Activated naive CD4-positive, alpha-beta T cell treated with anti-CD3 and anti-CD28 coated beads, Interleukin-2, amount 50 U/mL, for 16 hours (primary cell): ENCODE measurements at regions not wholly inside any gene's neighbourhood (a gene's known extent, or its start where the extent isn't known, plus 50 kb on each side); places are given as distances from the start of the nearest gene placed in this dataset.
A peak's percentile ranks its signal among the peaks of the same experiment; 100 is the strongest.

Experiments
- DNase-seq: peaks from one replicate; pipeline ENCODE4 v3.0.0-alpha.2; 2020

DNA sequence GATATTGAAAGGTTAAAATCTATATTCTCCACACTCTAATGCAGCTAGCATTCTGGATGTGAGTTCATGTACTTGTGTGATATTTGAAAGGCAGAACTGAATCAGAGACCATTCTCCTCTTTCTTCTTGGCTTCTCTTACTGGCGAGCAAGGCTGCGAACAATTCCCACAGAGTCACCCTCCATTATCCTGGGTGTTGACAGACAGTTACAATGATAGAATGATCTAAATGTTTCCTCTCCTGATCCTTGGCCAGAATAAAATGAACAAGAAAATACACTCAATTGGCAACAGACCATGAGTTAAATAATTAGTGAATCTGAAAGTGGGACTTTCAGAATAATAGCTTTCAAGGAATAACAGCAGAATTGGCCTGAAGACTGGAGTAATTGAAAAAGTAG is 342.8 kb downstream of the RAPGEF2 start:
- no peak for DNase-seq

DNA sequence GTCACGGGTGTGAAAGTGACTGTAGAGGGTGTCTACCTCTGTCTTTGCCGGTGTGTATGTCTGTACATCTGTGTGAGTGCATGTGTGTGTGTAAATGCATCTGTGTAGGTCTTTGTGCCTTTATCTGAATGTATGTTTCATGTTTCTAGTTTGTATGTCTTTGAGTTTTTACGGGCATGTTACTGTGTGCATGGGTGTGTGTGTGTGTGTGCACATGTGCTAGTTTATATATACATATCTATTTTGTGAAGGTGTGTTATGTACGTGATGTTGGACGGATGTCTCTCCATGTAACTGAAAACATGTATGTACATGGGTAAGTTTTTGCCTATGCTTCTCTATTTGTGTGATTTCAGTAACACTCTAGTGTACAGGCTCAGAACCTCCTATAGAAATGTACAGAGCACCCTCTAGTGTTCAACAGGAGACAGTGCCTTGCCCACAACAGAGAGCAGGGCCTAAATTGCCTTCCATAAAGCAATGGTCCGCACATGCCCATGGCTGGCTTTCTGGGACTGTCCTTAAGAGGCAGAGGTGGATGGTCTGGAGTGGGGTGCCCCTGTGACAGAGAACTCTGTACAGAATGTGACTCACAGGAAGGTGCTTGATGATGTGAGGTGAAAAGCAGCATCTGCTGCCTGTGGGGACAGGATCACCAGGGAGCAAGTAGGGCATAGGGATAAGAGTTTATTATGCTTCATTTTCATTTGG is 343.5 kb downstream of the RAPGEF2 start:
- no peak for DNase-seq

DNA sequence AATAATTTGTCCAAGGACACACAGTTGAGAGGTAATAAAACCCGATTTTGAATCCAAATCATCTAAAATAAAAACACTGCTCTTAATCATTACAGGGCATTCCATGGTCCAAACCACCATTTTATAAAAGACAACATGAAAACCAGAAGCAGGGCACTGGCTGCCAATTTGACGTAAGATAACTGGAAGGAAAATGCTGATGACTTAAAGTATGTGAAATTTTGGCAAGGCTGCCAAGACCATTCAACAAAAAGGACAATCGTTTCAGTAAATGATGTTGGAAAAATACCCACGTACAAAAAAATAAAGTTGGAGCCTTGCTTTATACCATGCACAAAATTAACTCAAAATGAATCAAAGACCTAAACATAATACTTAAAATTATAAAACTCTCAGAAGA is 344.4 kb downstream of the RAPGEF2 start:
- no peak for DNase-seq

DNA sequence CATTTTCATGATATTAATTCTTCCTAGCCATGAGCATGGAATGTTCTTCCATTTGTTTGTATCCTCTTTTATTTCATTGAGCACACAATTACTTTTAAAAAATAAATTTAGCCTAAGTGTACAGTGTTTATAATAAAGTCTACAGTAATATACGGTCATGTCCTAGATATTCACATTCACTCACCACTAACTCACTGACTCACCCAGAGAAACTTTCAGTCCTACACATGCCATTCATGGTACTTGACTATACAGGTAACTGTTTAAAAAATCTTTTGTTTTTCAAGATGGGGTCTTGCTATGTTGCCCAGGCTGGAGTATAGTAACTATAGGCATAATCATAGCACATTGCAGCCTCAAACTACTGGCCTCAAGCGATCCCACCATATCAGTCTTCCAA is 348.1 kb downstream of the RAPGEF2 start:
- DNase-seq = no peak

DNA sequence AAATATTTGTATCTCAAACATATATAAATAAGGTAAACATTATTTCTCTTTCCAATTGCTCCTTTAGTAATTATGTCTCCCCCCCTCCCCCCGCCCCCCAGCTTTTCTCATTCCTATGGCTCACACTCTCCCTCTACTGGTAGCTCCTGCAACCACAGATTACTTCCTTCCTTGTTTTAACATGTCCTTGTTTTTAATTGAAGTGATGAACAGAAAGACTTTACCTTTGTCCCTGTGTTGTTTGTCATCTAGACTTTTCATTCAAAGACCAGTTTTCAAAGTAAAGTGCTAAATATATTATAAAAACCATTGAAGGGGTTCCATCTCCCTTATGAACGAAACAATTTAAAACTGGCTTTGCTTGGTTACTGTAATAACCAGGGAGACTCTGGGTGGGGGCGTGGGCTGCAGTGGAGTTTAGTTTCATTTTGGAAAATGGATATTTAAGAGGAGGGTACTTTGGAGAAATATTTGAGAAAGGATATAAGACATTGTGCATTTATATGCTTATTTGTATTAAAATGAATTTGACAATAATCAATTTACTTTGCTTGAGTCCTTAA is 352.9 kb downstream of the RAPGEF2 start:
- no peak for DNase-seq

DNA sequence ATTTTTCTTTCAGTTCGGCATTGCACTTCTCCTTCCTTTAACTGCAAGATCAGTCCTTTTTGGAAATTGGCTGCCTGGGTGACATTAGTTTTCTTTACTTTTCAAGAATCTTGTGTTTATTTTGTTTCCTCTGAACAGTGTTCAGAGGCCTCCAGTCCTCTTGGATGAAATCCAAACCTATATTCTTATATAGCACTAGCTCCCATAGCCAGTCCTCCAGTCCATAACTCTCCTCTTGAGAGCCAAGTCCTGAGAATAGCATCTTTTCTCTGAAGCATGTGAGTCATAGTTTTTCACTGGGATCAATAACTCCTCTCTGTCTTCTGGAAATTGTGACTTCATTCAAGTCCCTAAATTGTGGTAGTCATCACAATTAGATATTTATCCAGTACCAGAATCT is 357.5 kb downstream of the RAPGEF2 start:
- DNase-seq = no peak

DNA sequence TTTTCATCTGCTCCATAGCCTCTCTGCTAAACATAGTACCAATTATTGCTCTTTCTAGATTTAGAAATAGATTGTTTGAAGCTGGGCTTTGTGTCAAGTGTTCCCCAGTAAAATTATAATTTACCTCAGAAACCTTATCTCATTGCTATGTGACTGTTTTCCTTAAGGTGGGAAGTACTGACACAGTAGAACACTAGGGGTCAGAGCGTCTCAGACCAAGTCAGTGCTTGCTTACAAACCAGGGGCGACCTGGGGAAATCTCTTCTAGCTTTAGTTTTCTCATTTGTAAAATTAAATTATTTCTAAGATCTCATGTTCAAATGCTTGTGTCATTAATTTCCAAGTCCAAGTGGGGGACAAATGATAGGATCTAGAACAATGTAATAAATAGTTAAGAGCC is 360.4 kb downstream of the RAPGEF2 start:
- DNase-seq = no peak

DNA sequence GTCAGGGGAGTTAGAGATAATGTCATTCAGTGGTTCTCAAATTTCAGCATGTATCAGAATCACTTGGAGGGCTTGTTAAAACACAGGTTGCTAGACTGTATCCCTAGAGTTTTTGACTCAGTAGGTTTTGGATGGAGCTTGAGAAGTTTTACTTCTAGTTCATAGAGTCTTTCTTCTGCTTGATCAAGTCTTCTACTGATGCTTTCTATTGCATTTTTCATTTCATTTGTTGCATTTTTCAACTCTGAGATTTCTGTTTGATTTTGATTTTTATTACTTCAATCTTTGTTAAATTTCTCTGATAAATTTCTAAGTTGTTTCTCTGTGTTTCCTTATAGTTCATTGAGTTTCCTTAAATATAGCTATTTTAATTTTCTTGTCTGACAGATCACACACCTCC is 361.4 kb downstream of the RAPGEF2 start:
- DNase-seq = no peak

DNA sequence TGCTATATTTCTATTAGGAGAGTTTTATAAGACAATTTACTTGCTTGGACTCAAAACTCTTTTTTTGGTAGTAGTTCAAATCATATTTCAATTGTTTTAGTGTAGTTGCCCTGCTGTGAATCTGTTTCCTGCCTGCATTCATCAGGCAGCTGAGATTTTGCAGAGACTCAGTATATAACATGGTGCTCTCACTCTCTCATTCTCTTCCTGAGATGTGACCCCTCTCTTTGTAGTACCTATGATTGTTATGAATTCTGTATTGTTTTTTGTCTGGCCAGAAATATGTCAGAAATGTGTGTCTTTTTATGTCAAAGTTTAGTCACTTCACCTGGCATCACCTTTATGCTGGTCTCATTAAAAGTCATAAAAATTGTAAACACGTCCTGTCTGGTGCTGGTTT is 374.0 kb downstream of the RAPGEF2 start:
- DNase-seq = no peak

DNA sequence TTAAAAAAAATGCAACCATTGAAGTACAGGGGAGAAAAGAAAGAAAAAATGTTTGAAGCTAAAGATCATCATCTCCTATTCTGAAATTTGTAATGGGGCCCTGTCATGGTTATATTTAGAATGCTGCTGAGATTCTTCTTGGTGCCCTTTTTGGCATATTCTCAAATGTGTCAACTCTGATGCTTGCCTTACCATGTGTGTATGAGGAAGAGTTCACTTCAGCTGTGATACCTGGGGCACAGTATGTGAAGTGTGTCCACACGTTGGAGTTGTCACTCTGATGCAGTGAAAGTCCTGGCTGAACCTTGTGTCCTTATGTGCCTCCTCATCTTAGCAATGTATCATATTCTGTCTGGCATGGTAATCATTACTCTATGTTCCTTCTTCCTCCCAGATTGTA is 377.9 kb downstream of the RAPGEF2 start:
- no peak for DNase-seq

DNA sequence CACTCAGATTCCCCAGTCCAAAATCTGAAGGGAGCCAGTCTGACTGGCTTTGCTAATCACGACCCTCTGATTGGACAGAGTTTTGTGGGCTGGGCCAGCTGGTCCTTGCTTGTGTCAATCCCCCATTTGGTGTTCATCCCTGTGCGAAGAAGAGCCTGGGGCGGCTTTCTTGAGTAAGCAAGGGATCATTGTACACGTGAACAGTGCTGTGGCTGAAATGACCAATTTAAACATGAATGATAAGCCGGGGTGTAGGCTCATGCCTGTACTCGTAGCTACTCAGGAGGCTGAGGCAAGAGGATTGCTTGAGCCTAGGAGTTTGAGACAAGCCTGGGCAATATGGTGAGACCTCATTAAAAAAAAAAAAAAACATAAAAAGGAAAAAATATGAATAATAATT is 379.1 kb downstream of the RAPGEF2 start:
- no peak for DNase-seq

DNA sequence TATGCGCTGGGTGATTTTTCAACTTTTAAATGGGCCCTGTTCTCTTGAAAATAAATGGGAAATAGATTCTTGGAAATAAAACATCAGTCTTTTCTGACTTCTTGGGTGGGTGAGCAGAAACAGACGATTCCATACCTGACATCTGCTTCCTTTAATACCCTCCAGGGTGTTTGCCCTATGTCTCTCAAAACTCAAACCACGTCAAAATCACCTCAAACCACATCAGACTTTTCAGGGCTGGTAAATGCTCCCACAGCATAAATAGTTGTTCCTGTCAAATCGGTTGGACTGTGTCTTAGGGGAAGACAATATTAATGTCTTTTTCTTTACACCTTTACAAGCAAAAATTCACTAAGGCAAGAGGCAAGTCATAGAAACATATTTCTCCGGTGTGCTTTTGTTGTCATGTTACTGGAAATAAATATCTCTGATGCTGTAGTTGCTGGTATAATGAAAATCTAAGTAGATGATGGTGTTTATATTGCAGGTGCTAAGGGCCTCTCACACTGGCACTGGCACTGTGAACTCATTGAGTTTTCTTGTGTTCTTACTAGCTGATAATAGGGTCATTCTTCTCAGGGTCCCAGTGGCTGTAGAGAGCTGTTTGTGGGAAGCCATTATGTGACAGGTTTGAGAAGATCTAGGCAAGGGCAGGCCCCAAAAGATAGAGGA is 380.4 kb downstream of the RAPGEF2 start:
- DNase-seq = no peak

DNA sequence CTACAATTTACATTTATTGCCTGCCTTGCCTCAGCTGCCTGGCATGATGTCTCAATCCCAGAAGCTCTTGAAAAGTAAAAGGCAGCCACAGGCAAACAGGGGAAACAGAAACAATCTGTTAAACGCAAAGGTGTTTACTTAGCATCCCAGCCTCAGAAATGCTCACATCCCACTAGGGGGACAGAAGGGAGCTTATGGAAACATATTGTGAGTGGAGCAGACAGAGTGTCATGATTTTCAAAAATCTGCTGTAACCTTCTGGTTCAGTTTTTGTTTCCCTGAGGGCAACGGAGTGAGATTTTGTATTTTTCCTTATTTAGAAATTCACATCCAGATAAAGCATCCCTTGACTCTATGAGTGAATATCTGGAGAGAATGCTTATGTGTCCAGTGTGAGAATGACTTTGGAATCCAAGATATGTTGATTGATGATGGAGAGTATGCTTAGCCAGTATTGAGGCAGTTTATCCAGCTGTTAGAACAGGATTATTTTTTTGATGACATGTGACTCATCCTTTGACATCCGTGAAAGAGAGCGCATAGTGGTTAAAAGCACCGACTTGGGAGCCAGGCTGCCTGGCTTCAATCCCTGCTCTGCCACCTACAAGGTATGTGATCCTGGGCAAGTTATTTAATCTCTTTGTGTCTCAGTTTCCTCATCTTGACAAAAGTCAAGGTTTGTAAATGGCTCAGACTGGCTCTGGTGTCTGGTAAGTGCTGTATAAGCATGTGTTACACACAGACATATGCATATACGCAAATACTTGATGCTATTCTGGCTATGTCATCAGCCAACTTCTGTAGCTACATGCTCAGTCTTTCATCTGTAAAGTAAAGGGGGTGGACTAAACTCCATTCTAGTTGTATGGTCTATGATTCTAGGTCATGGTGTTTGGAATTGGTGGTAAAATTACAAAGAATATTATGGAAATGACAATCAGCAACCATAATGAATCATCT is 381.2 kb downstream of the RAPGEF2 start:
- DNase-seq = no peak

DNA sequence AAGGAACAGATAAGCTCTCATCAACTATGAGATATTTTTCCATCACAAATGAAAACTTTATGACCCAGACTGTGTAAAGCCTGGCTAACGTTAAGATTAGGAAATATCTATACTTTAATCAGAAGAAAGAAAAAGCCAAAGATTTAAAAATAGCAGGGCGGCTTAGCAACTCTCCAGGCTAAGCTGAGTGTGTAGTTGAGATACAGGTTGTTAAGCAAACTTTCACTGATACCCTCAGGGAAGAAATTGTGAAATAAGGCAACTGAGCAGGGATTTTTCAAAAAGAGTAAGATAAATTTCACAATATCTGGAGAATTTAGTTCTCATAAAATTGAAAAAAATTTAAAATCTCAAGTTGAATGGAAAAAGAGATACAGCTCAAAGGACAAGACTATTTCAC is 382.0 kb downstream of the RAPGEF2 start:
- DNase-seq = no peak

DNA sequence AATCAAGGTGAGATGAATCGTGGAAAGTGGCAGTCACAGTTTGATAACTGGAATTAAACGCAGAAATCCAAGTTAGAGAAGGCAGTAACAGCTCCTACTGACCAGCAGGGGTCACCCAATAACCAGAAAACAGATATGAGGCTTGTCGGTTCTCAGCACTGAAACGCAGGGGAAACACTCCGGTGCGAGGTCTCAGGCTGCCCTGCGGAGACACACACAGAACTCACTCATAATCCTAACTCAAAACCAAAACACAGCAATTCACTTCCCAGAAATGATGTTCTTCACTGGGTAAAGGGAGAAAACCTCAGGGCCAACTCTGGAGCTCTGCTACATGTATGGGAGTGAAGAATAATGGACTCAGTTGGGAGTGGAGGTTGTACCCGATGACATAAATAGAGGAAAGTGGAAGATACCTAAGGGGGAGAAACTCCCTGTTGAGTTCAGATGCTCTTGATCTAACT is 384.4 kb downstream of the RAPGEF2 start:
- DNase-seq = peak; percentile 11

DNA sequence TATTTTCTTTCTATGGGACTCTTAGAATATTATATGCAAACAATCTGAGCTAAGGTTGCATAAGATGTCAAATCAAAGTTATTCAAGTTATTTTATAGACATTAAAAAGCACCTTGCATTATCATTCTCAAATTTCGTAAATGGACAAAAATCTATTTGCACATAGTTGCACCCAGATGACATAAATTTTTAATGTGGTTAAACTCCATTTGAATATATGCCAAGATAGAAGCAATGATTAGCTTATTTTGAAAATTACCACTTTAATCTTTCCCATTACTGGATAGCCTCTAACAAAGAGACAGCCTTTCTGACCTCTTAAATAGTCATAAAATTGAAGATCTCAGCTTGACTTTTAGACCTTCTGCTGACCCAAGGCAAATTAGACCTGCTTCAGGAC is 386.8 kb downstream of the RAPGEF2 start:
- no peak for DNase-seq

DNA sequence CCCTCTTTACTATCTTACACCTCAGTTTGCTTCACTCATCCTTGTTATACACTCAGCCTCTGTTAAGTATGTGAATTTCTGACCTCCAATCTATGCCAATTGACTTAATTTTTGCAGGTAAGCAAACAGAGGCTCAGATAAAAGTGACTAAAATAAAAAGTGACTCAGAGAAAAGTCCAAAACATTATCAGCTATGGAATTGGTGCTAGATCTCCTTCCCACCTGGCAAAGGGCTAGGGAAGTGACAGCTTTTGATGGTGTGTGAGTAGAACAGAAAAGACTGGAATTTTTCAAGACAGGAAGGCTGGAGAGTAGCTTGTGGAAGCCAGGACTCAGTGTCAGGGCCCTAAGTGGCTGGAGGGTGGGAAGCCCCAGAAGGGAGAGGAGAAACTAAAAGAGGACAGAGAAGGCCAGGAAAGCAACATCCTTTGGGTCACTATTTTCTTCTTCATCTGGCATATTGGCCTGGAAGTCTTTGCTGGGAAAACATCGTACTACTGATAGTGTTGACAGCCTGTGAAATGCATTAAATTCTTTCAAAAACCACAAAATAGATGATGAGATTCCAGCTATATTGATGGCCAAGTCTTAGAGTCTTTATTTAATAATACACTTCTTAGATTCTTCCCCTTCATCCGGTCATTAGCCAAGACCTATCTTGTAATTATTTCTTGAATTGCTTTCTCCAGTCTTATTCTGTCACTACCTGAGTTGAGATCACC is 392.8 kb downstream of the RAPGEF2 start:
- no peak for DNase-seq

DNA sequence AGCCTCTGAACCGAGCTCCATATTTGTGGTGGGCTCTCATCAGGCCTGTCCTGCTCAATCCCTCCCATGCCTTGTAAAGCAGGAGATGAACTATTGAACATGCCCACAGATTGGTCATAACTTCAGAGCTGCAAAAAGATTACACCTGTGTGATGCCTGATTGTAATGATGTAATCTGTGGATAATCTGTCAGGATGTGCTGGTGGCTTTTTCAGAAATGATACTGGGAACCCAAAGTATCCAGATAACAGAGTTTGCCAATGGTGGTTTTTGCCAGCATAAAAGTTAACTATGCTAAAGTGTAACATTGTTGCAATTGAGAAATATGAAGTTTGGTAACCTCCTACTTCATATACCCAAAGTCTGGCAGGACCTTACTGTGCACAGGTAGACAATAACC is 393.4 kb downstream of the RAPGEF2 start:
- no peak for DNase-seq

DNA sequence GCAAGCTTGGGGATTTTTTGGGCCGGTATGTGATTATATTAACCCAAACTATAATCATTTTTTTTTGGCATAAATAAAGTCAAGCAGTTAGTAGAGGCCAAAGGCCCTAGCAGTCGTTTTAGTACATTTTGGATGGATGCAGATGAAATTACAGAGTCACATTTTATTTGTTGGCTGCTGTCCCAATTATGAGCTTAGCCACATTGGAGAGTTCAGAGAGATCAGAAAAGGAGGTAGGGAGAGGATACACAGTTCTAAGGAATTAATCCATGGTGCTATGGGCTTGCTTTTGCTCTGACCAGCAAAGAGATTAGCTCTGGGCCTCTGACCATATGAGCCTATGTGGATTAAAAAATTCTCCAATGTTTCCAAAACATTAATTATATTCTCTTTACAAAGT is 395.1 kb downstream of the RAPGEF2 start:
- no peak for DNase-seq

DNA sequence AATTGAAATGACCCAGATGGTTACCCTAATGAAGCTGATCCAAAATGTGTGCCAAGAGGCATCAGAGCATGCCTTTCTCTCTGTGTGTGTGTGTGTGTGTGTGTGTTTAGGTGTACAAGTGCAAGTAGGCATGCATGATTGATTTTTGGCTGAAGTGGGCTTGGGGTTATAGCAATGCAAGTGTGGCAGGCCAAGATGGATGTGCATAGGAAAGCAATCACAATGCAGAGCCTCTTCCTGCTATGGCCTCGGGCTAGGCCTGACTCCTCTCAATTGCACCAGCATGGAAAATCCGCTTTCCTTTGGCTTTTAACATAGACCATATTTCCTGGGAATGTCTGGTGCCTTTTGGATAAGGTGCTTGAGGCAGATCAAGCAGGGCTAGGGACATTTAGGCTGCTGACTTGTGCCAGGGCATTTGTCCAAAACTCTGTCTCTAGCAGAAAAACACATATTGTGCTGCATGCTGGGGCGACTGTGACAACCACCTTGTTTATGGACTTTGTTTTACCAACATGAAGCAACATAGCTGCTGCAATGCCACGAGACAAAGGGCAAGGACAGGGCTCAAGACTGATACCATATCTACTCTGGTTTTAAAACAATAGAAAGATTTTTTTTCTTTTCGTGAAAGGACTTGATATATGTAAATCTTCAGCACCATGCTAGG is 395.7 kb downstream of the RAPGEF2 start:
- no peak for DNase-seq

DNA sequence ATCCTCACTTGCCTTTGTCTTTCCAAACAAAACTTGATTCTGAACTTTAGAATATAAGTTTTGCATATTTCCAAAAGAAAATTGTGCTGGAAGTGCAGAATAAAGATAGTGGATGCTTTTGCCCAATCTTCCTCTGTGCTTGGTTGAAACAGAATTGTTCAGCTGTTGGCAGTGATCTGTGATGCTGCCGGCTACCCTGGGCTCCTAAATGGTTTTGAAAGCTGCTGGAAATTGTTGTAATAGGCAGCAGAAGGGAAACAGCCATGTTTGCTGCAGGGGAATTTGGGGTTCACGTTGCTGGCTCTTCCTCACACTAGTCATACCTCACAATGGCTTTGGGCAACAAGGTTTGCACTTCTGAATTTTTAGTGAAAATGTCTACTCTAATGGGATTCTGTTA is 398.0 kb downstream of the RAPGEF2 start:
- no peak for DNase-seq
